ENCODE measurements at regions not wholly inside any gene's neighbourhood (a gene's known extent, or its start where the extent isn't known, plus 50 kb on each side); places are given as distances from the start of the nearest gene placed in this dataset.
"Not testable (repeated sequence)": the region's sequence is repeated elsewhere in the genome, so short reads cannot be mapped to it uniquely, and the experiment has no call there.

- H2AFZ ChIP-seq (ENCODE audit: low read length) = no peak overlapping the region
- no peaks in the 10 kb centered on the region for H3K36me3 ChIP-seq (ENCODE audit: insufficient read depth, low read length)
- H3K9ac ChIP-seq (ENCODE audit: low read length) = no peak overlapping the region
- H3K4me1 ChIP-seq (ENCODE audit: low read length) = no peaks in the 10 kb centered on the region
- no peaks in the 10 kb centered on the region for H3K27me3 ChIP-seq (ENCODE audit: low read length)
- H3K9me3 ChIP-seq (ENCODE audit: low read length) = peaks cover 98% of the 10 kb centered on the region
- no peaks in the 10 kb centered on the region for H3K79me2 ChIP-seq (ENCODE audit: low read length)
- H3K4me3 ChIP-seq (ENCODE audit: low read length) = peak overlapping the region; percentile 3; the same call in 1 of the 2 replicates
- H3K9me2 ChIP-seq (replicated peaks; ENCODE audit: insufficient read depth, low read length) = no peaks in the 10 kb centered on the region
- no peak for DNase-seq
- H3K27ac ChIP-seq (ENCODE audit: low read length) = no peak overlapping the region
- no peak overlapping the region for H3K4me2 ChIP-seq (ENCODE audit: low read depth, low read length, poor library complexity, severe bottlenecking)
- H4K20me1 ChIP-seq (ENCODE audit: insufficient read depth, low read depth, low read length) = no peaks in the 10 kb centered on the region
Observed at GRCh38 chr21:7951854-7952519, 2569.4 kb upstream of the TPTE start.

DNA sequence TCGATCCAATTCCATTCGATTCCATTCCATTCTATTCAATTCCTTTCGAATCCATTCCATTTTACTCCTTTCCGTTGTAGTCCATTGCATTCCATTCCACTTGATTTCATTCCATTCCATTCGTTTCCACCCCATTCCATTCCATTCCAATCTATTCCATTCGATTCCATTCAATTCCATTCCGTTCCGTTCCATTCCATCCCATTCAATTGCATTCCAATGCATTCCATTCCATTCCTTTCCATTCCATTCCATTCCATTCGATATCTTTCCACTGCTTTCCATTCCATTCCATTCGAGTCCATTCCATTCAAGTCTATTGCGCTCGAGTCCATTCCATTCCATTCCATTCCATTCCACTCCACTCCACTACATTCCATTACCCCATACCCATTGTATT lies 2568.7 kb upstream of the TPTE start:
- H2AFZ ChIP-seq (ENCODE audit: low read length) = no peak overlapping the region
- no peaks in the 10 kb centered on the region for H3K36me3 ChIP-seq (ENCODE audit: insufficient read depth, low read length)
- H3K27ac ChIP-seq (ENCODE audit: low read length) = no peak overlapping the region
- H3K4me2 ChIP-seq (ENCODE audit: low read depth, low read length, poor library complexity, severe bottlenecking) = no peak overlapping the region
- H3K9ac ChIP-seq (ENCODE audit: low read length) = no peak overlapping the region
- no peaks in the 10 kb centered on the region for H3K9me2 ChIP-seq (replicated peaks; ENCODE audit: insufficient read depth, low read length)
- no peaks in the 10 kb centered on the region for H3K79me2 ChIP-seq (ENCODE audit: low read length)
- H3K27me3 ChIP-seq (ENCODE audit: low read length) = no peaks in the 10 kb centered on the region
- H3K4me3 ChIP-seq (ENCODE audit: low read length) = peak overlapping the region; percentile 3; the same call in 1 of the 2 replicates
- H4K20me1 ChIP-seq (ENCODE audit: insufficient read depth, low read depth, low read length) = no peaks in the 10 kb centered on the region
- no peak for DNase-seq
- H3K4me1 ChIP-seq (ENCODE audit: low read length) = no peaks in the 10 kb centered on the region
- H3K9me3 ChIP-seq (ENCODE audit: low read length) = peaks cover 98% of the 10 kb centered on the region

DNA sequence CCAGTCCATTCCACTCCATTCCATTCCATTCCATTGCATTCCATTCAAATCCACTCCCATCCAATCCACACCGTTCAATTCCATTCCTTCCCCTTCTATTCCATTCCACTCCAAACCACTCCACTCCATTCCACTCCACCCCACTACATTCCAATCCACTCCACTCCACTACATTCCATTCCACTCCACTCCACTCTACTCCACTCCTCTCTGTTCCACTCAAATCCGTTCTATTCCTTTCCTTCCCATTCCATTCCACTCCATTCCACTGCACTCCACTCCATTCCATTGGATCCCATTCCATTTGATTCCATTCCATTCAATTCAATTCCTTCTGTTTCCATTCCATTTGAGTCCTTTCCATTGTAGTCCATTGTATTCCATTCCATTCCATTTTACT lies 2568.3 kb upstream of the TPTE start:
- H3K9me2 ChIP-seq (replicated peaks; ENCODE audit: insufficient read depth, low read length) = no peaks in the 10 kb centered on the region

DNA sequence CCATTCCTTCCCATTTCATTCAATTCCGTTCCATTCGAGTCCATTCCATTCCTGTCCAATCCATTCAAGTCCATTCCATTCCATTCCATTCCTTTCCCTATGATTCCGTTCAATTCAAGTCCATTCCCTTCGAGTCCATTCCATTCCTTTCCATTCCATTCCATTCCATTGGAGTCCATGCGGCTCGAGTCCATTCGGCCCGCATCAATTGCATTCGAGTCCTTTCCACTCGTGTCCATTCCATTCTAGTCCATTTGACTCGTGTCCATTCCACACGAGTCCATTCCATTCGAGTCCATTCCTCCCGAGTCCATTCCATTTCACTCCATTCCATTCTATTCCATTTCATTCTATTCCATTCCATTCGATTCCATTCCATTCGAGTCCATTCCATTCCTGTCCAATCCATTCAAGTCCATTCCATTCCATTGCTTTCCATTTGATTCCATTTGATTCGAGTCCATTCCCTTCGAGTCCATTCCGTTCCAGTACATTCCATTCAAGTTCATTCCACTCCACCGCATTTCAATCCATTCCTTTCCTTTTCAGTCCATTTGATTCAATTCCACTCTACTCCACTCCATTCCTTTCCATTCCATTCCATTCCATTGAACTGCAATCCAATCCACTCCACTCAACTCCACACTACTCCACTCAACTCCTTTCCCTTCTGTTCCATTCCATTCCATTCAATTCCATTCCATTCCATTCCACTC lies 2565.9 kb upstream of the TPTE start:
- not testable (repeated sequence) for H3K27ac ChIP-seq (ENCODE audit: low read length); H3K4me1 ChIP-seq (ENCODE audit: low read length); DNase-seq; H3K9ac ChIP-seq (ENCODE audit: low read length); H3K36me3 ChIP-seq (ENCODE audit: insufficient read depth, low read length); H3K27me3 ChIP-seq (ENCODE audit: low read length); H3K4me3 ChIP-seq (ENCODE audit: low read length); H3K4me2 ChIP-seq (ENCODE audit: low read depth, low read length, poor library complexity, severe bottlenecking); H4K20me1 ChIP-seq (ENCODE audit: insufficient read depth, low read depth, low read length); H3K9me2 ChIP-seq (replicated peaks; ENCODE audit: insufficient read depth, low read length); H2AFZ ChIP-seq (ENCODE audit: low read length); H3K79me2 ChIP-seq (ENCODE audit: low read length)
- H3K9me3 ChIP-seq (ENCODE audit: low read length) = peaks cover 76% of the 10 kb centered on the region

More for the DNA sequence above, 2568.3 kb upstream of the TPTE start:
- Histone ChIP-seq H3K27ac (ENCODE audit: low read length) (no peak overlapping the region), H3K9me3 (ENCODE audit: low read length) (peaks cover 98% of the 10 kb centered on the region), H3K36me3 (ENCODE audit: insufficient read depth, low read length) (no peaks in the 10 kb centered on the region), H3K4me2 (ENCODE audit: low read depth, low read length, poor library complexity, severe bottlenecking) (no peak overlapping the region), H3K79me2 (ENCODE audit: low read length) (no peaks in the 10 kb centered on the region), H3K9ac (ENCODE audit: low read length) (no peak overlapping the region), H3K4me3 (ENCODE audit: low read length) (peak overlapping the region; percentile 3; the same call in 1 of the 2 replicates), H4K20me1 (ENCODE audit: insufficient read depth, low read depth, low read length) (no peaks in the 10 kb centered on the region), H3K27me3 (ENCODE audit: low read length) (no peaks in the 10 kb centered on the region), H3K4me1 (ENCODE audit: low read length) (no peaks in the 10 kb centered on the region), H2AFZ (ENCODE audit: low read length) (no peak overlapping the region)
- DNase-seq = no peak

- DNase-seq; H3K79me2 ChIP-seq (ENCODE audit: low read length); H2AFZ ChIP-seq (ENCODE audit: low read length); H3K27me3 ChIP-seq (ENCODE audit: low read length); H3K4me1 ChIP-seq (ENCODE audit: low read length); H4K20me1 ChIP-seq (ENCODE audit: insufficient read depth, low read depth, low read length); H3K4me2 ChIP-seq (ENCODE audit: low read depth, low read length, poor library complexity, severe bottlenecking); H3K4me3 ChIP-seq (ENCODE audit: low read length); H3K9me2 ChIP-seq (replicated peaks; ENCODE audit: insufficient read depth, low read length); H3K36me3 ChIP-seq (ENCODE audit: insufficient read depth, low read length); H3K9ac ChIP-seq (ENCODE audit: low read length); H3K27ac ChIP-seq (ENCODE audit: low read length): not testable (repeated sequence)
- peaks cover 70% of the 10 kb centered on the region for H3K9me3 ChIP-seq (ENCODE audit: low read length)
Observed at GRCh38 chr21:7956074-7956452, 2565.3 kb upstream of the TPTE start.

GRCh38 chr21:7956998-7957712 lies 2564.2 kb upstream of the TPTE start:
- H4K20me1 ChIP-seq (ENCODE audit: insufficient read depth, low read depth, low read length); H3K36me3 ChIP-seq (ENCODE audit: insufficient read depth, low read length); H3K79me2 ChIP-seq (ENCODE audit: low read length); H2AFZ ChIP-seq (ENCODE audit: low read length); H3K27me3 ChIP-seq (ENCODE audit: low read length); DNase-seq; H3K4me2 ChIP-seq (ENCODE audit: low read depth, low read length, poor library complexity, severe bottlenecking); H3K9me2 ChIP-seq (replicated peaks; ENCODE audit: insufficient read depth, low read length); H3K4me3 ChIP-seq (ENCODE audit: low read length); H3K9ac ChIP-seq (ENCODE audit: low read length); H3K4me1 ChIP-seq (ENCODE audit: low read length); H3K27ac ChIP-seq (ENCODE audit: low read length): not testable (repeated sequence)
- peaks cover 63% of the 10 kb centered on the region for H3K9me3 ChIP-seq (ENCODE audit: low read length)

- H3K4me1 ChIP-seq (ENCODE audit: low read length) = no peaks in the 10 kb centered on the region
- H3K4me3 ChIP-seq (ENCODE audit: low read length) = no peak overlapping the region; the same call in 1 of the 2 replicates
- no peak overlapping the region for H2AFZ ChIP-seq (ENCODE audit: low read length)
- H3K9ac ChIP-seq (ENCODE audit: low read length) = no peak overlapping the region
- no peaks in the 10 kb centered on the region for H4K20me1 ChIP-seq (ENCODE audit: insufficient read depth, low read depth, low read length)
- peaks cover 57% of the 10 kb centered on the region for H3K9me3 ChIP-seq (ENCODE audit: low read length)
- H3K27me3 ChIP-seq (ENCODE audit: low read length) = no peaks in the 10 kb centered on the region
- no peaks in the 10 kb centered on the region for H3K9me2 ChIP-seq (replicated peaks; ENCODE audit: insufficient read depth, low read length)
- H3K36me3 ChIP-seq (ENCODE audit: insufficient read depth, low read length) = no peaks in the 10 kb centered on the region
- no peaks in the 10 kb centered on the region for H3K79me2 ChIP-seq (ENCODE audit: low read length)
- no peak overlapping the region for H3K4me2 ChIP-seq (ENCODE audit: low read depth, low read length, poor library complexity, severe bottlenecking)
- DNase-seq = no peak
- H3K27ac ChIP-seq (ENCODE audit: low read length) = no peak overlapping the region
Observed at GRCh38 chr21:7957713-7958064, 2563.7 kb upstream of the TPTE start.

All from Karpas-422 (cell line).